NB4 (cell line): ENCODE measurements at regions not wholly inside any gene's neighbourhood (a gene's known extent, or its start where the extent isn't known, plus 50 kb on each side); places are given as distances from the start of the nearest gene placed in this dataset.

Experiments used
- MYC ChIP-seq: IDR thresholded peaks from 2 replicates; pipeline ENCODE4 v1.6.1; 2011; ENCODE audit warnings: low read depth, low read length
- POLR2A ChIP-seq: IDR thresholded peaks from 2 replicates; pipeline ENCODE4 v1.6.1; 2011; ENCODE audit warnings: mild to moderate bottlenecking; ENCODE audit not compliant: insufficient read length; ENCODE audit errors: extremely low read depth
- TF ChIP-seq, protein P1 (sequence below): IDR thresholded peaks from one replicate; pipeline ENCODE4 v1.5.1; 2012; ENCODE audit warnings: low read depth, low read length
- TF ChIP-seq, protein P2 (sequence below): IDR thresholded peaks from 2 replicates; pipeline ENCODE4 v1.6.1; 2011; ENCODE audit warnings: low read depth, low read length

DNA sequence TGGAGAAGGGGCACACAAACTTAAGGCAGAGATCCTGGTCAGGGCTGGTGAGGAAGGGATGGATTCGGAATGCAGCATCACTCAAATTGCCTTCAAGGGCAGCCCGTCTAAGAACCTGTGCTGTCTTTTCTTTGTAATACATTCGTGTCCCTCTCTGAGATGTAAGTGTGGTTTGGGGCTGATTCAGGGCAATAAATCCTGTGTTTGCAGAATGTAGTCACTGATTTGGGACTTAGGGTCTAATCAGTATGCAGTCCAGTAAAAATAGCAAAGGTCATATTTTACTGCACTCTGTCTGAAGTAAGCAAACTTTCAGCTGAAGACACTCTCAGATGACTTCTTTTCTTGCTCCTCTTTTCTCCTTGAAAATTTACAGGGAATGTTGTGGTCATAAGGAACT, 93.8 kb upstream of the C1QTNF9B start:
- TF ChIP-seq, protein P1, sequence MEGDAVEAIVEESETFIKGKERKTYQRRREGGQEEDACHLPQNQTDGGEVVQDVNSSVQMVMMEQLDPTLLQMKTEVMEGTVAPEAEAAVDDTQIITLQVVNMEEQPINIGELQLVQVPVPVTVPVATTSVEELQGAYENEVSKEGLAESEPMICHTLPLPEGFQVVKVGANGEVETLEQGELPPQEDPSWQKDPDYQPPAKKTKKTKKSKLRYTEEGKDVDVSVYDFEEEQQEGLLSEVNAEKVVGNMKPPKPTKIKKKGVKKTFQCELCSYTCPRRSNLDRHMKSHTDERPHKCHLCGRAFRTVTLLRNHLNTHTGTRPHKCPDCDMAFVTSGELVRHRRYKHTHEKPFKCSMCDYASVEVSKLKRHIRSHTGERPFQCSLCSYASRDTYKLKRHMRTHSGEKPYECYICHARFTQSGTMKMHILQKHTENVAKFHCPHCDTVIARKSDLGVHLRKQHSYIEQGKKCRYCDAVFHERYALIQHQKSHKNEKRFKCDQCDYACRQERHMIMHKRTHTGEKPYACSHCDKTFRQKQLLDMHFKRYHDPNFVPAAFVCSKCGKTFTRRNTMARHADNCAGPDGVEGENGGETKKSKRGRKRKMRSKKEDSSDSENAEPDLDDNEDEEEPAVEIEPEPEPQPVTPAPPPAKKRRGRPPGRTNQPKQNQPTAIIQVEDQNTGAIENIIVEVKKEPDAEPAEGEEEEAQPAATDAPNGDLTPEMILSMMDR, result no peak
- TF ChIP-seq POLR2A (no peak), MYC (no peak)
- TF ChIP-seq, protein P2, sequence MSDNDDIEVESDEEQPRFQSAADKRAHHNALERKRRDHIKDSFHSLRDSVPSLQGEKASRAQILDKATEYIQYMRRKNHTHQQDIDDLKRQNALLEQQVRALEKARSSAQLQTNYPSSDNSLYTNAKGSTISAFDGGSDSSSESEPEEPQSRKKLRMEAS, result no peak
